K562 (cell line): ENCODE measurements at regions not wholly inside any gene's neighbourhood (a gene's known extent, or its start where the extent isn't known, plus 50 kb on each side); places are given as distances from the start of the nearest gene placed in this dataset.

Source experiments
- ATAC-seq: fragments of 200-7000 bp; cut with Tn5 transposase; 3 replicates; pipeline ENCODE4 v1.9.1; 2020; ENCODE audit warnings: moderate library complexity
- BruUV-seq: library from RNA; stranded (reverse); fragments of 400-500 nt; replicated peaks from 2 replicates; lab custom pipeline; 2021; lab: Mats Ljungman, UMichigan
- CTCF ChIA-PET: fragments of 300-600 bp; formaldehyde crosslinking; extraction: SDS; loops from one replicate; lab custom pipeline; 2021; ENCODE audit warnings: low intra/inter-chr PET ratio; lab: Yijun Ruan, JAX
- POLR2A ChIA-PET: fragments of 300-600, 350-650 bp; sonication (Branson Sonifier 250); formaldehyde crosslinking; extraction: SDS; loops from one replicate; lab custom pipeline; 2021; ENCODE audit warnings: antibody characterized with exemption, inconsistent platforms; lab: Yijun Ruan, JAX
- DNase-seq, 4 experiments: peaks; one replicate each; pipeline versions ENCODE4 v3.0.0 to v3.0.0-alpha.2; 2011 to 2018; ENCODE audit warnings: low spot score in 3 of 4, mixed read lengths in 3 of 4; ENCODE audit errors: extremely low read depth in 1 of 4
- FAIRE-seq: peaks from 2 replicates; lab custom pipeline; 2011; peaks lifted over from hg19 to GRCh38; lab: Jason Lieb, UNC
- H2AFZ ChIP-seq: 2 replicates; pipeline ENCODE4 v1.6.0; 2011; ENCODE audit warnings: low read depth, low read length, control low read depth, inconsistent platforms
- H3K27ac ChIP-seq: fragments of 200-600 bp; 3 replicates; pipeline ENCODE4 v1.8.0; 2011; ENCODE audit warnings: low read depth, mild to moderate bottlenecking, control low read depth, inconsistent platforms, low read length, moderate library complexity, mixed read lengths; ENCODE audit errors: extremely low read depth
- H3K27me3 ChIP-seq, 2 experiments: fragments of 300-600 bp in 1 of 2; 2 replicates in 1 of 2; 3 replicates in 1 of 2; pipeline versions ENCODE4 v1.6.0 to v1.8.0; 2011; ENCODE audit warnings: inconsistent platforms in 2 of 2, low read length in 2 of 2, mild to moderate bottlenecking in 1 of 2, mixed read lengths in 1 of 2, moderate library complexity in 1 of 2; ENCODE audit not compliant: control insufficient read depth in 2 of 2, insufficient read depth in 2 of 2
- H3K36me3 ChIP-seq: fragments of 300-600 bp; 3 replicates; pipeline ENCODE4 v1.8.0; 2011; ENCODE audit warnings: mild to moderate bottlenecking, low read length, inconsistent platforms; ENCODE audit not compliant: control insufficient read depth, insufficient read depth
- H3K4me1 ChIP-seq, 2 experiments: fragments of 200-600 bp in 1 of 2; replicated peaks in 1 of 2; 2 replicates in 1 of 2; 3 replicates in 1 of 2; pipeline versions ENCODE4 v1.5.1 to v1.8.0; 2011; ENCODE audit warnings: inconsistent platforms in 2 of 2, low read length in 2 of 2, mild to moderate bottlenecking in 1 of 2, mixed read lengths in 1 of 2, moderate library complexity in 1 of 2; ENCODE audit not compliant: control insufficient read depth in 2 of 2, insufficient read depth in 2 of 2
- H3K4me2 ChIP-seq: 2 replicates; pipeline ENCODE4 v1.6.1; 2011; ENCODE audit warnings: low read length, control low read depth, inconsistent platforms, mixed read lengths; ENCODE audit not compliant: insufficient read depth
- H3K4me3 ChIP-seq: fragments of 200-600 bp; sonication (generic), shearing (Covaris generic); 2 replicates; pipeline ENCODE4 v1.5.1; 2016; ENCODE audit warnings: control low read depth, inconsistent platforms
- H3K79me2 ChIP-seq: fragments of 200-600 bp; 3 replicates; pipeline ENCODE4 v1.8.0; 2011; ENCODE audit warnings: low read length, inconsistent platforms; ENCODE audit not compliant: control insufficient read depth, insufficient read depth
- H3K9ac ChIP-seq, 2 experiments: 2 replicates each; pipeline versions ENCODE4 v1.6.0 to v1.6.1; 2011; ENCODE audit warnings: low read depth in 2 of 2, low read length in 2 of 2, control low read depth in 1 of 2, inconsistent platforms in 1 of 2, mild to moderate bottlenecking in 1 of 2, mixed read lengths in 1 of 2; ENCODE audit not compliant: insufficient read depth in 1 of 2
- H3K9me1 ChIP-seq: one replicate; pipeline ENCODE4 v1.6.0; 2011; ENCODE audit warnings: inconsistent platforms, mild to moderate bottlenecking, low read length, moderate library complexity; ENCODE audit not compliant: control insufficient read depth, insufficient read depth
- H3K9me3 ChIP-seq: replicated peaks from 2 replicates; pipeline ENCODE4 v1.5.1; 2011; ENCODE audit warnings: low read depth, low read length, inconsistent platforms; ENCODE audit not compliant: control insufficient read depth, insufficient read depth
- H4K20me1 ChIP-seq: replicated peaks from 2 replicates; pipeline ENCODE4 v1.6.1; 2011; ENCODE audit warnings: low read length, inconsistent platforms, mixed read lengths; ENCODE audit not compliant: control insufficient read depth, insufficient read depth
- ATF3 ChIP-seq, 2 experiments: fragments of 450-650 bp in 1 of 2; sonication (generic) in 1 of 2; formaldehyde crosslinking in 1 of 2; IDR thresholded peaks in 1 of 2; conservative IDR thresholded peaks in 1 of 2; 2 replicates each; pipeline versions ENCODE4 v1.6.1 to v1.8.1; 2016 to 2023; ENCODE audit warnings: mild to moderate bottlenecking in 2 of 2, moderate library complexity in 2 of 2, inconsistent platforms in 1 of 2, missing genetic modification reagents in 1 of 2
- CEBPB ChIP-seq: fragments of 450-650 bp; IDR thresholded peaks from 2 replicates; pipeline ENCODE4 v1.6.1; 2016; ENCODE audit warnings: missing genetic modification characterization, missing compliant biosample characterization
- CEBPG ChIP-seq, 3 experiments: fragments of 200-800 bp in 1 of 3; sonication (Bioruptor generic) in 1 of 3; sonication (generic) in 1 of 3; formaldehyde crosslinking in 1 of 3; IDR thresholded peaks in 2 of 3; conservative IDR thresholded peaks in 1 of 3; 2 replicates each; pipeline versions ENCODE4 v1.6.1 to v1.8.0; 2016 to 2022; ENCODE audit warnings: missing compliant biosample characterization in 2 of 3, missing genetic modification characterization in 2 of 3, mild to moderate bottlenecking in 1 of 3, missing genetic modification reagents in 1 of 3
- MNT ChIP-seq, 2 experiments: fragments of 450-650 bp; conservative IDR thresholded peaks; 2 replicates each; pipeline ENCODE4 v1.6.1; 2017; ENCODE audit warnings: mild to moderate bottlenecking in 2 of 2, moderate library complexity in 2 of 2
- MYNN ChIP-seq, 2 experiments: sonication (generic); formaldehyde crosslinking in 1 of 2; IDR thresholded peaks; 2 replicates each; pipeline versions ENCODE4 v1.5.0 to v1.6.1; 2016 to 2020; ENCODE audit warnings: antibody characterized with exemption in 1 of 2, missing genetic modification reagents in 1 of 2
- NFIC ChIP-seq: fragments of 450-650 bp; IDR thresholded peaks from 2 replicates; pipeline ENCODE4 v1.6.1; 2017; ENCODE audit warnings: mild to moderate bottlenecking, inconsistent platforms
- NR2C1 ChIP-seq, 2 experiments: fragments of 450-650 bp; IDR thresholded peaks; 2 replicates each; pipeline ENCODE4 v1.6.1; 2017; ENCODE audit warnings: mild to moderate bottlenecking in 2 of 2, antibody characterized with exemption in 1 of 2, inconsistent platforms in 1 of 2, missing compliant biosample characterization in 1 of 2, missing genetic modification characterization in 1 of 2
- SOX6 ChIP-seq: fragments of 450-650 bp; IDR thresholded peaks from 2 replicates; pipeline ENCODE4 v1.6.1; 2014; ENCODE audit warnings: mild to moderate bottlenecking
- SPI1 ChIP-seq: IDR thresholded peaks from 2 replicates; pipeline ENCODE4 v1.6.1; 2011; ENCODE audit warnings: low read depth, low read length, control low read depth, borderline replicate concordance
- ZNF717 ChIP-seq: fragments of 250-450 bp; sonication (Bioruptor Pico); IDR thresholded peaks from 2 replicates; pipeline ENCODE4 v1.5.0; 2021
- WGBS: fragments of 100-300 bp; shearing (Covaris generic); methylation state at CpG from one replicate; pipeline ENCODE4 v1.1.6; 2016; ENCODE audit warnings: low coverage, mixed read lengths; ENCODE audit not compliant: insufficient coverage; ENCODE audit errors: missing lambda C conversion rate; 5-methylcytosine and 5-hydroxymethylcytosine counted together
- in situ Hi-C: fragments of 300-500 bp; cut with MboI; formaldehyde crosslinking; loops from 4 replicates; pipeline ENCODE4 v1.15.0; 2018; ENCODE audit warnings: inconsistent platforms, mixed read lengths
- intact Hi-C: fragments of 100-400 bp; cut with micrococcal nuclease; formaldehyde crosslinking; loops from 2 replicates; pipeline ENCODE4 v1.14.2; 2022

- Histone ChIP-seq H2AFZ (no peak overlapping the region), H3K9me1 (no peaks in the 10 kb centered on the region), H3K27me3 (no peaks in the 10 kb centered on the region), H3K9me3 (no peaks in the 10 kb centered on the region), H4K20me1 (no peaks in the 10 kb centered on the region), H3K27ac (no peak overlapping the region), H3K4me3 (no peak overlapping the region), H3K4me2 (no peak overlapping the region), H3K4me1 (no peaks in the 10 kb centered on the region; a peak in 1 of 5 replicates), H3K9ac (no peak overlapping the region), H3K79me2 (no peaks in the 10 kb centered on the region), H3K36me3 (no peaks in the 10 kb centered on the region)
- intact Hi-C loops (no loop called here), in situ Hi-C loops (no loop called here)
- ChIA-PET POLR2A (no interaction called here), CTCF (no interaction called here)
- TF ChIP-seq ATF3 (IDR thresholded peaks at IDR 0.05): peak; percentile 32; the same call in 1 of the 2 replicates
- TF ChIP-seq ATF3 (CRISPR knock-in tag; conservative IDR thresholded peaks at IDR 0.05): no peak
- no peak for TF ChIP-seq SPI1
- no peak for DNase-seq
- BruUV-seq: no TSS peak
- 6% methylated on average over 3 of the region's 3 CpGs for WGBS
- no peak for ATAC-seq
- FAIRE-seq: no peak
Observed at GRCh38 chr14:59041308-59041707, 147.2 kb upstream of the DAAM1 start.

- intact Hi-C loops: no loop called here
- TF ChIP-seq CEBPG (CRISPR knock-in tag; IDR thresholded peaks at IDR 0.05) (peak; percentile 51), CEBPG (tag; conservative IDR thresholded peaks at IDR 0.05 in 1 of 2, IDR thresholded peaks at IDR 0.05 in 1 of 2) (peak; percentile 77 to 89), ATF3 (IDR thresholded peaks at IDR 0.05) (peak; percentile 91), ATF3 (CRISPR knock-in tag; conservative IDR thresholded peaks at IDR 0.05) (no peak; the same call in 1 of the 2 replicates), MNT (conservative IDR thresholded peaks at IDR 0.05) (no peak), SOX6 (0 out of 2 replicates have a peak, but pooled peaks have one; percentile 25), CEBPB (tag) (peak; percentile 82), NFIC (peak; percentile 68), NR2C1 (IDR thresholded peaks at IDR 0.05) (no peak), NR2C1 (tag; IDR thresholded peaks at IDR 0.05) (0 out of 2 replicates have a peak, but pooled peaks have one; percentile 19), MYNN (IDR thresholded peaks at IDR 0.05) (no peak), MYNN (CRISPR knock-in tag; IDR thresholded peaks at IDR 0.05) (no peak), ZNF717 (CRISPR knock-in tag) (no peak)
Observed at GRCh38 chr14:59044707-59045106, 143.8 kb upstream of the DAAM1 start.

More at GRCh38 chr14:59044707-59045106, 143.8 kb upstream of the DAAM1 start:
- Histone ChIP-seq H3K4me3 (no peak overlapping the region), H2AFZ (no peak overlapping the region), H3K4me1 (no peaks in the 10 kb centered on the region; a peak in 1 of 5 replicates), H3K27ac (no peak overlapping the region), H3K9me3 (no peaks in the 10 kb centered on the region), H3K36me3 (no peaks in the 10 kb centered on the region), H3K27me3 (no peaks in the 10 kb centered on the region), H4K20me1 (no peaks in the 10 kb centered on the region), H3K79me2 (no peaks in the 10 kb centered on the region), H3K9me1 (no peaks in the 10 kb centered on the region), H3K9ac (no peak overlapping the region), H3K4me2 (no peak overlapping the region)
- 3% methylated on average over 6 of the region's 6 CpGs for WGBS
- peak; percentile 76 for ATAC-seq
- peak; percentile 35 for FAIRE-seq
- BruUV-seq: no TSS peak
- in situ Hi-C loops: no loop called here
- POLR2A ChIA-PET: interaction anchor here (1.3 kb wide), 1 partner anchor 11 kb away, joined by 5 read pairs; no protein-coding TSS in a partner anchor
- peak in 2 of 4 experiments; percentile 6 to 19 for DNase-seq
- CTCF ChIA-PET: no interaction called here
